GM19463 (cell line): ENCODE measurements at regions not wholly inside any gene's neighbourhood (a gene's known extent, or its start where the extent isn't known, plus 50 kb on each side); places are given as distances from the start of the nearest gene placed in this dataset.
"Not testable (repeated sequence)": the region's sequence is repeated elsewhere in the genome, so short reads cannot be mapped to it uniquely, and the experiment has no call there.

Experiments used
- ATAC-seq: cut with Tn5 transposase; IDR thresholded peaks from one replicate; pipeline ENCODE4 v1.9.1; 2021; ENCODE audit warnings: mild to moderate bottlenecking, moderate library complexity; ENCODE audit not compliant: unreplicated experiment

- no peak for ATAC-seq
These were observed 1180.2 kb downstream of the RAPGEF2 start for GRCh38 chr4:160283081-160283480.

- ATAC-seq, result no peak
These were observed 1181.6 kb downstream of the RAPGEF2 start for GRCh38 chr4:160284516-160284915.

- no peak for ATAC-seq
These were observed 1183.2 kb downstream of the RAPGEF2 start for GRCh38 chr4:160286051-160286450.

- ATAC-seq, result no peak
These were observed 1193.6 kb downstream of the RAPGEF2 start for GRCh38 chr4:160296476-160296875.

- no peak for ATAC-seq
These were observed 1196.3 kb downstream of the RAPGEF2 start for GRCh38 chr4:160299177-160299576.

- no peak for ATAC-seq
These were observed 1196.7 kb downstream of the RAPGEF2 start for GRCh38 chr4:160299608-160300007.

- no peak for ATAC-seq
These were observed 1213.2 kb downstream of the RAPGEF2 start for GRCh38 chr4:160316036-160316435.

- no peak for ATAC-seq
These were observed 1215.8 kb downstream of the RAPGEF2 start for GRCh38 chr4:160318567-160319220.

GRCh38 chr4:160319221-160319867 lies 1216.5 kb downstream of the RAPGEF2 start:
- ATAC-seq, result no peak

GRCh38 chr4:160319868-160320260 lies 1217.0 kb downstream of the RAPGEF2 start:
- ATAC-seq, result no peak

GRCh38 chr4:160326110-160326509 lies 1223.2 kb downstream of the RAPGEF2 start:
- no peak for ATAC-seq

- ATAC-seq, result no peak
These were observed 1244.3 kb downstream of the RAPGEF2 start for GRCh38 chr4:160347197-160347596.

- no peak for ATAC-seq
These were observed 1248.1 kb downstream of the RAPGEF2 start for GRCh38 chr4:160350944-160351343.

- ATAC-seq, result no peak
These were observed 1249.8 kb downstream of the RAPGEF2 start for GRCh38 chr4:160352637-160353036.

- ATAC-seq, result no peak
These were observed 1250.7 kb downstream of the RAPGEF2 start for GRCh38 chr4:160353548-160353947.

- ATAC-seq, result no peak
These were observed 1259.6 kb downstream of the RAPGEF2 start for GRCh38 chr4:160362478-160362877.

- no peak for ATAC-seq
These were observed 1261.3 kb downstream of the RAPGEF2 start for GRCh38 chr4:160364217-160364616.

GRCh38 chr4:160364665-160365064 lies 1261.8 kb downstream of the RAPGEF2 start:
- ATAC-seq, result not testable (repeated sequence)

- ATAC-seq, result not testable (repeated sequence)
These were observed 1262.5 kb downstream of the RAPGEF2 start for GRCh38 chr4:160365383-160365782.

- no peak for ATAC-seq
These were observed 1267.2 kb downstream of the RAPGEF2 start for GRCh38 chr4:160370046-160370445.

GRCh38 chr4:160371446-160371845 lies 1268.6 kb downstream of the RAPGEF2 start:
- ATAC-seq, result no peak

- no peak for ATAC-seq
These were observed 1269.5 kb downstream of the RAPGEF2 start for GRCh38 chr4:160372390-160372789.

GRCh38 chr4:160373911-160374310 lies 1271.0 kb downstream of the RAPGEF2 start:
- no peak for ATAC-seq
